H1 (cell line): ENCODE measurements at regions not wholly inside any gene's neighbourhood (a gene's known extent, or its start where the extent isn't known, plus 50 kb on each side); places are given as distances from the start of the nearest gene placed in this dataset.

Experiments
- CTCF ChIA-PET: fragments of 300-600 bp; sonication (Branson Sonifier 250); formaldehyde crosslinking; loops from one replicate; lab custom pipeline; 2021; ENCODE audit not compliant: partially characterized antibody; lab: Charles Lee
- POLR2A ChIA-PET: fragments of 300-600 bp; sonication (Branson Sonifier 250); formaldehyde crosslinking; loops from one replicate; lab custom pipeline; 2021; ENCODE audit warnings: inconsistent platforms; ENCODE audit not compliant: partially characterized antibody; lab: Charles Lee
- DNase-seq, 2 experiments: peaks; one replicate each; pipeline versions ENCODE4 v3.0.0 to v3.0.0-alpha.2; 2010 to 2022; ENCODE audit warnings: low spot score in 2 of 2, low read depth in 1 of 2, mixed read lengths in 1 of 2
- FAIRE-seq: peaks from 2 replicates; lab custom pipeline; 2011; peaks lifted over from hg19 to GRCh38; lab: Jason Lieb, UNC
- H2AFZ ChIP-seq: 2 replicates; pipeline ENCODE4 v1.8.1; 2012; ENCODE audit warnings: low read length, inconsistent platforms
- H2AK5ac ChIP-seq: 2 replicates; pipeline ENCODE4 v1.6.1; 2013; ENCODE audit warnings: low read depth, low read length
- H2BK120ac ChIP-seq: replicated peaks from 2 replicates; pipeline ENCODE3; 2013; ENCODE audit warnings: low read depth, low read length, inconsistent platforms
- H2BK12ac ChIP-seq: 2 replicates; pipeline ENCODE4 v1.6.1; 2013; ENCODE audit warnings: low read depth, low read length
- H2BK15ac ChIP-seq: 2 replicates; pipeline ENCODE4 v1.6.1; 2013; ENCODE audit warnings: low read length
- H2BK20ac ChIP-seq: 2 replicates; pipeline ENCODE4 v1.6.1; 2013; ENCODE audit warnings: low read length
- H2BK5ac ChIP-seq: 2 replicates; pipeline ENCODE4 v1.6.1; 2013; ENCODE audit warnings: low read depth, low read length
- H3K14ac ChIP-seq: 2 replicates; pipeline ENCODE4 v1.6.1; 2013; ENCODE audit warnings: inconsistent platforms; ENCODE audit not compliant: insufficient read length
- H3K18ac ChIP-seq: 2 replicates; pipeline ENCODE4 v1.6.1; 2013; ENCODE audit warnings: low read length; ENCODE audit errors: extremely low read depth
- H3K23ac ChIP-seq: 2 replicates; pipeline ENCODE4 v1.6.1; 2013; ENCODE audit warnings: inconsistent platforms; ENCODE audit not compliant: insufficient read length
- H3K23me2 ChIP-seq: 2 replicates; pipeline ENCODE4 v1.6.1; 2013; ENCODE audit warnings: low read depth, low read length
- H3K27ac ChIP-seq: 2 replicates; pipeline ENCODE4 v1.6.1; 2011; ENCODE audit warnings: low read depth, low read length, inconsistent platforms
- H3K27me3 ChIP-seq, 4 experiments: replicated peaks in 1 of 4; 1 replicate in 1 of 4; 2 replicates in 3 of 4; pipeline versions ENCODE4 v1.6.1 to v1.8.1; 2011 to 2013; ENCODE audit warnings: low read length in 3 of 4, mild to moderate bottlenecking in 3 of 4, inconsistent platforms in 2 of 4, mixed read lengths in 2 of 4, moderate library complexity in 1 of 4; ENCODE audit not compliant: control insufficient read depth in 3 of 4, insufficient read depth in 3 of 4; ENCODE audit errors: extremely low read depth in 1 of 4
- H3K36me3 ChIP-seq, 4 experiments: 2 replicates each; pipeline versions ENCODE4 v1.6.1 to v1.8.1; 2011 to 2013; ENCODE audit warnings: mild to moderate bottlenecking in 4 of 4, low read length in 3 of 4, moderate library complexity in 2 of 4, control low read depth in 1 of 4, inconsistent platforms in 1 of 4; ENCODE audit not compliant: insufficient read depth in 4 of 4, control insufficient read depth in 2 of 4
- H3K4ac ChIP-seq: replicated peaks from 2 replicates; pipeline ENCODE3; 2013; ENCODE audit warnings: low read length, low read depth, mixed read lengths, inconsistent platforms; ENCODE audit not compliant: insufficient read length
- H3K4me1 ChIP-seq, 4 experiments: replicated peaks in 1 of 4; 1 replicate in 1 of 4; 2 replicates in 3 of 4; pipeline versions ENCODE4 v1.6.1 to v1.8.1; 2011 to 2013; ENCODE audit warnings: low read length in 3 of 4, inconsistent platforms in 2 of 4, mixed read lengths in 1 of 4; ENCODE audit not compliant: insufficient read depth in 4 of 4, control insufficient read depth in 3 of 4
- H3K4me2 ChIP-seq, 2 experiments: 2 replicates each; pipeline versions ENCODE4 v1.6.1 to v1.8.1; 2011 to 2013; ENCODE audit warnings: low read depth in 2 of 2, low read length in 2 of 2, control low read depth in 1 of 2, inconsistent platforms in 1 of 2, mild to moderate bottlenecking in 1 of 2; ENCODE audit not compliant: insufficient read depth in 1 of 2
- H3K4me3 ChIP-seq, 4 experiments: fragments of 200-600, 300-600 bp in 1 of 4; sonication (generic), shearing (Covaris generic), sonication (Bioruptor Twin) in 1 of 4; 2 replicates each; pipeline versions ENCODE4 v1.5.1 to v1.8.1; 2011 to 2016; ENCODE audit warnings: low read length in 4 of 4, low read depth in 3 of 4, control low read depth in 2 of 4, inconsistent platforms in 2 of 4, mild to moderate bottlenecking in 2 of 4, mixed read lengths in 1 of 4, moderate library complexity in 1 of 4; ENCODE audit not compliant: insufficient read depth in 2 of 4; ENCODE audit errors: extremely low read depth in 1 of 4
- H3K56ac ChIP-seq: replicated peaks from 2 replicates; pipeline ENCODE3; 2013; ENCODE audit warnings: low read depth, mild to moderate bottlenecking, mixed read lengths, low read length, inconsistent platforms; ENCODE audit not compliant: insufficient read length
- H3K79me1 ChIP-seq: 2 replicates; pipeline ENCODE4 v1.6.1; 2013; ENCODE audit warnings: low read depth, low read length, control low read depth
- H3K79me2 ChIP-seq, 2 experiments: 2 replicates each; pipeline versions ENCODE4 v1.6.1 to v1.8.1; 2012 to 2013; ENCODE audit warnings: low read length in 2 of 2, mild to moderate bottlenecking in 2 of 2, inconsistent platforms in 1 of 2; ENCODE audit not compliant: insufficient read depth in 2 of 2, control insufficient read depth in 1 of 2
- H3K9ac ChIP-seq, 4 experiments: replicated peaks in 1 of 4; 1 replicate in 1 of 4; 2 replicates in 3 of 4; pipeline versions ENCODE4 v1.6.1 to v1.8.1; 2011 to 2013; ENCODE audit warnings: low read depth in 3 of 4, low read length in 3 of 4, control low read depth in 2 of 4, mild to moderate bottlenecking in 2 of 4, moderate library complexity in 2 of 4, inconsistent platforms in 1 of 4; ENCODE audit errors: extremely low read depth in 1 of 4
- H3K9me3 ChIP-seq, 2 experiments: 2 replicates each; pipeline versions ENCODE4 v1.6.1 to v1.8.1; 2012 to 2013; ENCODE audit warnings: mild to moderate bottlenecking in 2 of 2, moderate library complexity in 2 of 2, control low read depth in 1 of 2, inconsistent platforms in 1 of 2, low read depth in 1 of 2, low read length in 1 of 2, mixed read lengths in 1 of 2; ENCODE audit not compliant: insufficient read depth in 2 of 2
- H4K20me1 ChIP-seq, 2 experiments: replicated peaks in 1 of 2; 2 replicates each; pipeline versions ENCODE3 to v1.8.1; 2011 to 2013; ENCODE audit warnings: inconsistent platforms in 2 of 2, low read length in 2 of 2, mild to moderate bottlenecking in 1 of 2; ENCODE audit not compliant: insufficient read depth in 2 of 2, control insufficient read depth in 1 of 2
- H4K5ac ChIP-seq: 2 replicates; pipeline ENCODE4 v1.6.1; 2013; ENCODE audit warnings: low read length, low read depth, mixed read lengths, inconsistent platforms; ENCODE audit not compliant: insufficient read length
- H4K8ac ChIP-seq: 2 replicates; pipeline ENCODE4 v1.8.0; 2013; ENCODE audit warnings: mild to moderate bottlenecking, moderate library complexity, low read length, inconsistent platforms; ENCODE audit not compliant: insufficient read depth; ENCODE audit errors: extremely low read depth
- H4K91ac ChIP-seq: replicated peaks from 2 replicates; pipeline ENCODE3; 2013; ENCODE audit warnings: low read length, mixed read lengths, inconsistent platforms; ENCODE audit not compliant: insufficient read length
- RFX5 ChIP-seq: IDR thresholded peaks from 2 replicates; pipeline ENCODE4 v1.6.1; 2011; ENCODE audit warnings: low read depth, low read length, improper control_type of control experiment, borderline replicate concordance
- SRF ChIP-seq: IDR thresholded peaks from 2 replicates; pipeline ENCODE4 v1.6.1; 2011; ENCODE audit warnings: mild to moderate bottlenecking, low read depth, low read length, moderate library complexity
- WGBS, 2 experiments: shearing (Covaris generic) in 1 of 2; methylation state at CpG; one replicate each; pipeline versions ENCODE4 v1.1.6 to v1.1.7; 2013 to 2015; ENCODE audit warnings: low lambda C conversion rate in 2 of 2, mixed read lengths in 2 of 2, inconsistent platforms in 1 of 2, low coverage in 1 of 2, missing lambda C conversion rate in 1 of 2; ENCODE audit not compliant: insufficient replicate concordance in 2 of 2, insufficient coverage in 1 of 2, insufficient read length in 1 of 2; ENCODE audit errors: extremely low coverage in 1 of 2, missing lambda C conversion rate in 1 of 2; 5-methylcytosine and 5-hydroxymethylcytosine counted together

DNA sequence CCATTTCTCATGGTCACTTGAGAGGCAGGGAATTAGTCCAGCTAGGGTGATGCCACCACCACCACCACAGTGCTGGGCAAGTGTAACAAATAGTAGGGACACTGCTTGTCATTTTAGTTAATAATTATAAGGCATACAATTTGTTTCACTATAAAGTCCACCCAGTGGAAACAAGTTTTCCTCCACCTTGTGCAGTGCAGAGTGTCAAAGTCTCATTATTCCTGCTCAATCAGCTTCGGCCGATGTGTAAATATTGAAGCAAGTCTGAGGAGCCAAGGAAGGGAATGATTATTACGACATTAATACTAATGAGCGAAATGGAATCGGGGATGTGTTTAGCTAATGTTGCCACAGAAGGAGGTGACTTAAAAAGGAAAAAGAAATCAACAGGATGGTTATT, 340.4 kb downstream of the NKX6-1 start:
- no peak overlapping the region for H2BK15ac ChIP-seq
- CTCF ChIA-PET = interaction anchor here (0.7 to 1.8 kb wide), 7 partner anchors 8 to 324 kb away, joined by 3 to 6 read pairs (median 4); no protein-coding TSS in a partner anchor
- FAIRE-seq = no peak
- WGBS, 2 experiments = 97% methylated on average over 5 of the region's 5 CpGs; no CpG with 5 or more reads in 1 of the 2 experiments
- no peaks in the 10 kb centered on the region for H3K9me3 ChIP-seq
- no peak overlapping the region for H3K18ac ChIP-seq
- H3K4me2 ChIP-seq = no peak overlapping the region
- no peak overlapping the region for H3K56ac ChIP-seq
- no peaks in the 10 kb centered on the region for H3K79me1 ChIP-seq
- H3K27me3 ChIP-seq = no peaks in the 10 kb centered on the region
- H3K4me1 ChIP-seq = peaks cover 0 to 7% (median 4%) of the 10 kb centered on the region in 4 experiments; a peak in 4 of 7 replicates
- H2BK5ac ChIP-seq = no peak overlapping the region
- TF ChIP-seq RFX5 (no peak), SRF (no peak)
- H4K5ac ChIP-seq = no peak overlapping the region
- no peak overlapping the region for H2BK120ac ChIP-seq
- no peak overlapping the region for H4K91ac ChIP-seq
- no peaks in the 10 kb centered on the region for H3K79me2 ChIP-seq
- POLR2A ChIA-PET = no interaction called here
- no peak overlapping the region for H3K27ac ChIP-seq
- no peaks in the 10 kb centered on the region for H3K36me3 ChIP-seq
- no peak overlapping the region for H3K23ac ChIP-seq
- H2AFZ ChIP-seq = no peak overlapping the region
- no peaks in the 10 kb centered on the region for H4K20me1 ChIP-seq
- no peak overlapping the region for H3K4ac ChIP-seq
- no peaks in the 10 kb centered on the region for H3K23me2 ChIP-seq
- no peak overlapping the region for H3K4me3 ChIP-seq
- no peak overlapping the region for H3K14ac ChIP-seq
- H2AK5ac ChIP-seq = no peak overlapping the region
- no peak overlapping the region for H2BK20ac ChIP-seq
- no peak overlapping the region for H2BK12ac ChIP-seq
- no peak overlapping the region for H4K8ac ChIP-seq
- no peak overlapping the region for H3K9ac ChIP-seq
- no peak for DNase-seq
